Fibroblast of upper back skin (primary cell): ENCODE measurements at regions not wholly inside any gene's neighbourhood (a gene's known extent, or its start where the extent isn't known, plus 50 kb on each side); places are given as distances from the start of the nearest gene placed in this dataset.
"Not testable (repeated sequence)": the region's sequence is repeated elsewhere in the genome, so short reads cannot be mapped to it uniquely, and the experiment has no call there.

ENCODE experiments used
- DNase-seq: peaks from one replicate; pipeline ENCODE4 v3.0.0-alpha.2; 2013

DNA sequence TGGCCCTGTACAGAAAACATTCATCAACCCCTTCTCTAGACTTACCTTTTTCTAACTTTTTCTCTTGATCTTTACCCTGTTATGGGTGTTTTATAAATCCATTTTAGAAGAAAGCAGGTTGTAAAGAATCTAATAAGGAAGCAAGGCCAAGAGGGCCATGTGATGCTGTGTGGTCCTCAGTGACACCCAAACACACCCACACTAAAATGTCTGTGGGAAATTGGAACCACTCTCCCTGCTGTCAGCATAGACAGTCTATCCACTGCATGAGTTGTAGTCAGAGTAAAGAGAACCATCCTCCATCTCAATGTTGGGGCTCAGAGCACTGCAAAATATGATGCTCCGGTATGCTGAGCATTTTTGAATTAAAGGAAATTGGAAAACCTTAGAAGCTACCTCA is 235.5 kb downstream of the SKIDA1 start:
- no peak for DNase-seq

DNA sequence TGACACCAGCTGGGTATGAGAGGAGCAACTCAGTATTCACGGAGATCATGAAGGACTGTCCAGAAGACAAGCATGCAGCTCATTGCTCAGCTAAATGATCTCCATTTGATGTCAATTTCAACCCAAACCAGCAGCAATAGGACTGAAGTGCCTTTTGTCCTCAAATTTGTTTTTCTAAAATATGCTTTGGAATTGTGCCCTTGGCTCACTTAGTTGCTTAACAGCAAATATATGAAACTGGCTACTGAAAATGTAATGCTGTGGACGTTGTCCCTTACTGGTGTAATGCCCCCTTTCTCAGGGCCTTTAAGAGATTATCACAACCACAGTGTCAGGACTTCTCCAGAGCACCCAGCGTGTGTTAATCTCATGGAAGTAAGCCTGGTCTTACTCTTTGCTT is 236.2 kb downstream of the SKIDA1 start:
- DNase-seq, result no peak

DNA sequence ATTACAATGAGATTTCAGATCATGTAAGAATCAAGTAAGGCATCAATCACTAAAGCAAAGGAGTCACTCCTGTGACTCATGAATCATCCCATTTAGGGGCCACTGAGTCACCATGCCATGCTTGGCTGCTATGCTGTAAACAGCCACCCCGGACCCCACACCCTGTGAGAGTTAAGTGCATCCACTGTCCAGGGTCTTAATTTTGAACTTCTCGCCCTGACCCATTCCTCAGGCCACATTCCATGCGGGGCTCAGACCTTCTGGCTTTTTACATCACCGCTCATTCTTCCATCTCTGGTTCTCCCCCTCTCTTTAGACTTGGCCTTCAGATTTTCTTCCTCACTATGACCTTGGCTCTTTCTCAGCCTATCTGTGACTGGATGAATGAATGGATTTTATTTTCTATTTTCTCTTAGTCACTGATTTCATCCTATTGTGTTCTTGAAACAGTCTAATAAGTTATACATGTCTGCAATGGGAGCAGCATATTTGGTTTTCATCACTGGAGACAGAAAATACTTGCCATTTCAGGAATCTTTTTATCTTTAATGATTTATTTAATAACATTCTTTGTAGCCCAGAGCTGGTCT is 239.6 kb downstream of the SKIDA1 start:
- DNase-seq, result peak; percentile 64

DNA sequence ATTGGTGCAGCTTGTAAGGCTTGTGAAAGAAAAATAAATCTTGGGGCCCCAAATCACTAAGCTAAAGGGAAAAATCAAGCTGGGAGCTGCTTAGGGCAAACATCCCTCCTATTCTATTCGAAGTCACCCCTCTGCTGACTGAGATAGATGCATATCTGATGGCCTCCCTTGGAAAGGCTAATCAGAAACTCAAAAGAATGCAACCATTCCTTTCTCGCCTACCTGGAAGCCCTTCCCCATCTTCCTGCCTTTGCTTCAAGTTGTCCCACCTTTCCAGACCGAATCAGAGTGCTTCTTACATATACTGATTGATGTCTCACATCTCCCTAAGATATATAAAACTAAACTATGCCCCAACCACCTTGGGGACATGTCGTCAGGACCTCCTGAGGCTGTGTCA is 240.3 kb downstream of the SKIDA1 start:
- DNase-seq, result no peak

DNA sequence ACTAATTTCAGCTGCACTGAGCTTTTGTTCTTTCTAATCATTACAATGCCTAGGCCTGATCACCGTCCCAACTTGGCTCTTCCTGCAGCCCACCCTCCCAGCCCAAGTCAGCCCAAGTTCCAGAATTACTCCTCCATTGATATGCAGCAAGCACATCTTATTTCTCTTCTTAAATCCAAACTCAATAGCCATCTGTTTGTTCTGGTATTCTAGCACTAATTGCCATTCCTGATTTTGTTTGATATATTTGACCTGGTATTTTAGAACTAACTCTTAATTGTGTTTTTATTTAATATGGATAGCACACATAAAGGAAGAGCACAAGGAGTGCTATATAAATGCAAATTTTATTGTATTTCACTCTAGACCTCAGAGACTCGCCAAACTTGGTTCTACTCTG is 241.2 kb downstream of the SKIDA1 start:
- DNase-seq, result no peak

DNA sequence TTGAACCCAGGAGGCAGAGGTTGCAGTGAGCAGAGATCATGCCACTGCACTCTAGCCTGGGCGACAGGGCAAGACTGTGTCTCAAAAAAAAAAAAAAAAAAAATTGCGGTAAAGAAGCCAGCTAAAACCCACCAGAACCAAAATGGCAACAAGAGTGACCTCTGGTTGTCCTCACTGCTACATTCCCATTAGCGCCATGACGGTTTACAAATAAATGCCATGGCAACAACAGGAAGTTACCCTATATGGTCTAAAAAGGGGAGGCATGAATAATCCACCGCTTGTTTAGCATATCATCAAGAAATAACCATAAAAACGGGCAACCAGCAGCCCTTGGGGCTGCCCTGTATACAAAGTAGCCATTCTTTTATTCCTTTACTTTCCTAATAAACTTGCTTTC is 242.4 kb downstream of the SKIDA1 start:
- DNase-seq, result not testable (repeated sequence)

DNA sequence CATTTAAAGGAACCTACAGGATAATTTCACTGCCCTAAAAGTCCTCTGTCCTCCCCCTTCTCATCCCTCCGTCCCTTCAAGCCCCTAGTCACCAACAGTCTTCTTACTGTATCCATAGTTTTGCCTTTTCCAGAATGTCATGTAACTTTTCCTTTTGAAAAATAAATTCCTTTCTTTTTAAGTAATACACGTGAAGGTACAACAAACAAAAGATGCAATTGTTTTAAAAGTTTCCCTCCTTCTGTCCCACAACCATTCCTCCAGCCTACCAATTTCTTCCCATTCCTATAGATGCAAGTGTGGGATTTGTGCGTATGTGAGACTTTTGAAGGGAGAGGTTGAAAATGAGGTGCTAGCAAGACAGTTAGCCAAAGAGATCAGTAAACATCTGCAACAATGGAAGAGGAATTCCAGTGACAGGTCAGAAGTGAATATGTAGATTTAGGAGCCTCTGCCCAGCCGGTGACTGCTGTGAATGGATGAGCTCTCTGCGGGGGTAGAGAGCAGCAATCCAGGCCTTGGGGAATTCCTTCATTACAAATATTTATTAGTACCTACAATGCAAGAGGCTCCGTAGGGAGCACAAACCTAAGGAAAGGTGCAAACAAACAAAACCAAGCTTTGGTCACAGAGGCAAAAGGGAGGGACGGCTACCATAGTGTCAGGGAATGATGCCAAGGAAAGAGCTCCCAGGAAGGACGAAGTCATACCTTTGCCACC is 243.6 kb downstream of the SKIDA1 start:
- DNase-seq, result no peak

DNA sequence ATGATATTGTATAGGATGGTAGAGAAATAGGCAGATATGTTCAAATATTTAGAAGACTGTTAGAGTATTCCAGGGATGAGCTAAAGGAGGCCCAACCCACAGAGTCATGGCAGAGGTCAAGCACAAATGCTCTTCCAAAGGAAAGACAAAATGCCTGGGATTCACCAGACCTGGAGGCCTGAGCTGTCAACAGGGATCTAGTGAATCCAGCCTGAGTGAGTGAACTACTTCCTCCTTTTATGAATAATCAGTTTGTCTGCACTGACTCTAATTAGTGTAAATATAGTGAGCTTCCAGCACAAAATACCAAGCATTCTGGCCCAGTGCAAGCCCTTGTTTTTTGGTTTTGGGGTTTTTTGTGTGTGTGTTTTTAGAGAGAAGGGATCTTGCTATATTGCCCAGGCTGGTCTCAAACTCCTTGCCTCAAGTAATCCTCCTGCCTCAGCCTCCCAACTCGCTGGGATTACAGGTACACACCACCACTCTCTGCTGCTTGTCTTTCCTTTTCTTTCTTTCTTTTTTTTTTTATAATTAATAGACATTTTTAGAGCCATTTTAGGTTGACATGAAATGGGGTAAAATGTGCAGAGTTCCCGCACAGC is 244.4 kb downstream of the SKIDA1 start:
- DNase-seq, result peak; percentile 58

DNA sequence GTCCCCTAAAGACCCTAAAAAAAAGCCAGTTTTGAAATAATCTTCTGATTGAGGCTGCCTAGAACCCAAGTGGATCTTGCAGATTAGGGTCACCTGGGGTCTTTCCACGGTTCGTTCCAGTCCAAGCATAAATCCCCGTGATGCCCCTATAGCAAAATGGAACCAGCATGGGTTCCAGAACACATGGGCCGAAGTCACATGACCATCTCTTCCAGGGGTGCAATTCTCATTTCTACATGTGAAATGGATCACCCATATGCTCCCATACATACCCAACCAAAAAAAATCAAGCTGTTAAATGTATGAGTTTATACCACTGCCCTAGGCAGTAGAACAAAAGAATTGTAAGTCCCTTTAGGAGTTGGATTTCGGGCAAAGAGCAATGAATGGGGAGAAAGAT is 245.4 kb downstream of the SKIDA1 start:
- DNase-seq, result no peak

DNA sequence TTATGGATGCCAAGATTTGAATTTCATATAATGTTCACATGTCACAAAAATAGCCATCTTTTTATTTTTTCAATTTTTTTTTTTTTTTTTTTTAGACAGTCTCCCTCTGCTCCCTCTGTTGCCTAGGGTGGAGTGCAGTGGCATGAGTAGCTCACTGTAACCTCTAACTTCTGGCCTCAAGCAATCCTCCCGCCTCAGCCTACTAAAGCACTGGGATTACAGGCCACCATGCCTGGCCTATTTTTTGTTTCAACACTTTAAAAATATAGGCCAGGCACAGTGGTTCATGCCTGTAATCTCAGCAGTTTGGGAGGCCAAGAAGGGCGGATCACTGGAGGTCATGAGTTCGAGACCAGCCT is 246.3 kb downstream of the SKIDA1 start:
- DNase-seq, result no peak

DNA sequence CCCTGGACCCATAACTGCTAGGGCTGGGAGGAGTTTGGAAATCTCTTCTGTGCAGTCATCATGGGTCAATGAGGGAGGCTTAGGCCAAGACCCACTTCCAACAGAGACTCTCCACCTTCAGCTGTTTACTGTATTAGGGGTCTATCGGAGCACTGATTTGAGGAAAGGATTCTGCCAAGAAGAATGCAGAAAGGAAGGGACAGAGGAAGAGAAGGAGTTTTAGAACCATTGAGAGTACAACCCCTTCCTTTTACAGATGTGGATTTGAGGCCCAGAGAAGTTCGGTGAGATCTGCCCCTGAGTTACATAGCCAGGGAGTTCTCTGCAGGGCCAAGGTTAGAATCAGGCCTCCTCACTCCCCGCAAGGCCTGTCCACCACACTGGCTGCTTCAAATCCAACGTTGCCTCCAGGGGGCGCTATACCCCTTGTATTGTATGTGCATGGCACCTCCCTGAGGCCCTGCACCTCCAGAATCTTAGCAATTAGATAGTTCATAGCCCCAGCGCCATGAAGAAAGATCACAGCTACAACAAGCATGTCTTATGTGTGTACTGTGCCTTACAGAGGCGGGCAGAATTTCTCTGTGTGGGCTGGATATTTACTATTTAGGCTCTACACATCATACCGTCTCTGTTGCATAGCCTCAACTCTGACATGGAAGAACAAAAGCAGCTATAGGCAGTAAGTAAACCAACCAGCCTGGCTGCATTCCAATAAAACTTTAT is 246.8 kb downstream of the SKIDA1 start:
- DNase-seq, result peak; percentile 92

DNA sequence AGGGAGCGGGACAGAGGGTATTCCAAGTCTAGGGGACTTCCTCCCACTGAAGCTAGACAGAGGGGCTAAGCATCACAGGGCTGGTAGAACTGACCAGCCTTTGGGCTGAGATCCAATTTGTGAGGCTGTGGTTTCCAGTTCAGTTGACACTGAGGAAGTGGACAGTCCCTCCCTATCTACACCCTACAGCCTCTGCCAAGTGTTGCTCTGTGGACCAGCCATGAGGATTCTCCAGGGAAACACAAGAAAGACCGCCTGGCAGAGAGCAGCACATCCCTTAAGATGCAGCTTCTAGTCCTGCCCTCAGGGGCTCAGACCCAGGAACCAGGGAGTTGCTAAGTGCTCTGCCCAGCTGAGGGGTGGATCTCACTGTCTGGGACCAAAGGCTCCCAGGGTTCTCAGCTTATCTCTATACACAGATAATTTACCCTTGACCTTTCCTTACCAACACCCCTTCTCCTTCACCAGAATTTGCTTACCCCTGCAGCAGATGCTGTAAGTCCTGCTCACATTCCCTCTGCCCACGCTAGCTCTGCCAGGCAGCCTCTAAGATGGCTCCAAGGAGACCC is 252.0 kb downstream of the SKIDA1 start:
- DNase-seq, result no peak

DNA sequence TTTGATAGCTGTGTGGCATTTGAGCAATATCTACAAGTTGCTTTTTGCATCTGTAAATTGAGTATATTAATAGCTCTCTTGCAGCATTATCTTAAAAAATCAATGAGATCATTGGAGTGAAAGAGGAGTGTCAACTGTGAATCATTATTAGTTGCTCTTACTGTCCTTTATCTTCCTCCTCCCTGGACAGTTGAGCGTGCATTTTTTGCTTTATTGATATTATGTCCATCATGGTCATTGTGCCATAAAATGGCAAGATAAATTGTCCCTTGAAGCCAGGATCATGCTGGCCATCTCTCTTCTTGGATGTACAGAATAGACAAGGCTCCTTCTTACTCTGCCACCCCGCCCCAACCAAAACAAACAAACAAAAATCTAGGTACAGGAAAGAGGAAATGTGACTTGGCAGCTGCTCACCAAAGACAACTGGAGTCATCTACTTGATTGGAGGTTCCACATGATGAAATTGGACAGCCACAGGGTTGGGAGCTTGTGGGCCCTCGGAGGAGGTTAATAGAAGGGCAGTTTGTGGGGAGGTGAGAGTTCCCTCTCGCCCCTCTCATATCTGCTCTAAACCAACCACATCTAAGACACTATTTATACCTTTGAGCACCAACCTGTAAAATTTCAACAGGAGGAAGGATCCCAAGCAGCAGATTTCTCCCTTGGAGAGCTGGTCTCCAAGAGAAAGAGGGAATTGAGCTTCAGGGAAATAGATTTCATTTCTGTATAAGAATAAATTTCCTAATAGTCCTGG is 252.7 kb downstream of the SKIDA1 start:
- no peak for DNase-seq

DNA sequence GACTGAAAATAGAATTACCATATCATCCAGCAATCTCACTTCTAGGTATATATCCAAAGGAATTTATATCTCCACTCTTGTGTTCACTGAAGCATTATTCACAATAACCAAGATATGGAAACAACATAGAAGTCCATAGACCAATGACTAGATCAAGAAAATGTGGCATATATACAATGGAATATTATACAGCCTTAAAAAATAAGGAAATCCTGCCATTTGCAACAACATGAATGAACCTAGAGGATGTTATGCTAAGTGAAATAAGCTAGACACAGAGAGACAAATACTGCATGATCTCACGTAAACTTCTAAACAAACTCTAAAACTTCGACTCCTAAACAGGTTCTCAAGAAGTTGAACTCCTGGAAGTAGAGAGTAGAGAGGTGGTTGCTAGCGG is 254.5 kb downstream of the SKIDA1 start:
- DNase-seq, result no peak

DNA sequence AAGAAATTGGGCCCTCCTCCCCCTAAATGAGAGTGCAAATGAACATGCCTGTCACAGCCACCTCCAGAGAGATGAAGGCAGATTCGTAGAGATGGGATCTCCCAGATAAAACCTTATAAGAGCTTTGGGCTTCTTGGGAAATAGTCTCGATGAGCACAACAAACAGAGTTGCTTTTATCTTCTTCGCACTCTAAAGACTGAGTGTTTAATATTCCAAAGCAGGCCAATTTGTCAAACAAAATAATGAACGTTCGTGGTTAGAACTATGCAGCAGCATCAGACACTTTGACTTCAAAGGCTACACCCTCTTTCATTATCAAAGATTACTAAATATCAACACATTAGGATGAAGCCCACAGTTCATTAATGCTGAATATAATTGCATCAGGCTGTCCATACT is 256.2 kb downstream of the SKIDA1 start:
- no peak for DNase-seq

DNA sequence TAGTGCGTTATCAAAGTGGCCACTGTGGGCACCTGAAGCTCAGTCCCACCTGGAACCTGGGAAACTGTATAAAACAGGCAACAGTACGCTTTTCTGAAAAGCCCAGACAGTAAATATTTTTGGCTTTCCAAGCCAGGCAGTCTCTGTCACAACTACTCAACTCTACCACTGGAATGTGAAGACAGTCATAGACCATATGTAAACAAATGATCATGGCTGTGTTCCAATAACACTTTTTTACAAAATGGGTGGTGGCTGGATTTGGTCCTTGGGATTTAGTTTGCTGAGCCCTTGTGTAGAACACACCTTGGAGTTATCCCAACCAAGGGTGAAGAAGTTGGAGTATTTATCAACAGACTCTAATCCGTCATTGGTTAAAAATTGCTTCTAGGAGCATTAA is 259.9 kb downstream of the SKIDA1 start:
- peak; percentile 58 for DNase-seq

DNA sequence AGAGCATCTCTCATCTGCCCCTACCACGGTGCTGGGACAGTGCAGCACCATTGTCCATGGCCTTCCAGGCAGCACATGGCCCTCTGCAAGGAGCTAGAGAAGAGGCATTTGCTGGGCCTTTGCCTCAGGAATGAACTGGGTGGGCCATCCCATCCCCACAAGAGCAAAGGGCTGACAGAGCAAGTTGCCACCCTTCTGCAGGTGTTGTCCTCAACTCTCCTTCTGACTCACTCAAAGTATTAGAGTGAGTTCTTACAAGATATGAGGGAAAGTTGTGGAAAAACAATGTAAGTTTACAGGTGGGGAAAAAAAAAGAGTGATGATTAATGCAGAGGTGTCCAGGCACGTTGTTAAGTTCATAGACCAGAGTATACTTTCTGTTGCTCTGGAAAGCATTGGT is 261.2 kb downstream of the SKIDA1 start:
- DNase-seq, result no peak

DNA sequence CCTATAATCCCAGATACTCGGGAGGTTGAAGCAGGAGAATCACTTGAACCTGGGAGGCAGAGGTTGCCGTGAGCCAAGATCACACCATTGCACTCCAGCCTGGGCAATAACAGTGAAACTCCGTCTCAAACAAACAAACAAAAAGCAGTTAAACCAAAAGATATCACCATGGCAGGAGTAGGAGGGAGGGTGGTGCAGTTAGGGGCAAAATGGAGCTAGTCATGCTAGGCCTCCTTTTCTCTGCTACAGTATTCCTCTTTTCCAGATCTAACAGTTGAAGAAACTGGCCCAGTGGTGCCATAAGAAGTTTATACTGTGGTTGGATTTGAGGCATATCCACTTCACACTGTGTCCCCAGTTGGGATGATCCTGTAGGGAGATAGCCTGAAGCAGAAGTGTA is 261.6 kb downstream of the SKIDA1 start:
- no peak for DNase-seq

DNA sequence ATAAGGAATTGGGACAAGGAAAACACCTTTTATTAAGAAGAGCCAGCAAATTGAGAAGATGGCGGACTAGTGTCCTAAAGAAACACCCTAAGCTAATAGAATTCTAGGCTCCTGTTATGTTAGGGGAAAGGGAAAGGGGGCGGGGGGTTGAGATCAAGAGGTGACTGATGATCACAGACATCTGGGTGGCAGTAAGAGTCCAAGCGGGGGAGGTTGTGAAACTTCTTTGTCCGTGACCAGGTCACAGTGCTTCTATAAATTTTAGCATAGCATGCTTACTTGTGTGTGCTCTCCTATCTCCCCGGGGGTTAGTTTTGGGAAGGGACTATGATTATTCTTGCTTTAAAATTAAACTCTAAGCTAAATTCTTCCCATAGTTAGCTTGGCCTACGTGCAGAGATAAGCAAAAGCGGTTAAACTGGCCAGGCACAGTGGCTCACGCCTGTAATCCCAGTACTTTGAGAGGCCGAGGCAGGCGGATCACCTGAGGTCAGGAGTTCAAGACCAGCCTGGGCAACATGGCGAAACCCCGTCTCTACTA is 262.1 kb downstream of the SKIDA1 start:
- no peak for DNase-seq

DNA sequence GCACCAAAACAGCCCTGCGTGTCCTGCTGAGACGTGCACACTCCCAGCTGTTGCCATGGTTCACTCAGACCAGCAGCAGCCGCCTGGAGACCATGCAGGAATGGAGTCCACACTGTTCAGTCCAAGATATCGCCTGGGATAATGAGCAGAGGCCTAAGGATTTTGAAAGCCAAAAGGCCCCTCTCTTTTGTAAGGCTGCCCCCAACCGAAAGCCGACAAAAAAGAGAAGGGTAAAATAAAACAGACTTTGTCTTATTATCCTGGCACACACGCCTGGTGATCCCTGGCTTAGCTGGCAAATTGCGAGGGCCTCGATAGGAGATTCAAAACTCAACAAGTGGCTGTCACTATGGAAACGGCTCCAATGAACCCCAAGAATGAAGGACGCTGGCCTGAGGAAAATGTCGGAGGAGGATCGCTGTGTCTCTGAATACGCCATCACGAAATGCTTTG is 263.6 kb downstream of the SKIDA1 start:
- no peak for DNase-seq

DNA sequence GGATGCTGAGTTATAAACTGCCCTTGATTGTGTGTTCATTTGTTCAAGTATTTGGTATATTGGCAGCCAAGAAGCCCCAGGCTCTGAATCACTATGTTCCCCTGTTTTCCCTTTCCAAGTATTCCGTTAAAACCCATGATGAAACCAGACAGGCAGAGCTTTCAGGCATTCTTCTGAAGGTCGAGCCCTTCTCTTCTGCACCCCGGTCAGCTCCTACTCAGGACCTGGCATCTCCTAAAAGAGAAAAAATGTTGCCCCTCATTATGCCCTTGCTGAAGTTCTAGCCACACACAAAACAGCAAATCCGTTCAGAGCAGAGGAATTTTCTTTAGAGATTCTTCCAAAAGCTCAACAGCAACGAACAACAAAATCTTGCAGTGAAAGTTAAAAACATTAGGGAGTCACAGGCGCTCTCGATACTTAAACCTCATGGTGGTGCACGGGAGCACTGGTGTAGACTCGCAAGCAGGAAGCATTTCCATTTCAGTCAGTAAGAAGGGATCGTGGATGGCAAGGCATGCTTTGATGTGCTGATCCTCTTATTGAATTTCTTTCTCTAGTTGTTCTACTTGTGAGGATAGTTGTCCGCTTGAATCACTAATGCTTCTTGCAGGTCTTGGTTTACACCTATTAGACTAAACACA is 264.9 kb downstream of the SKIDA1 start:
- DNase-seq, result peak; percentile 33

DNA sequence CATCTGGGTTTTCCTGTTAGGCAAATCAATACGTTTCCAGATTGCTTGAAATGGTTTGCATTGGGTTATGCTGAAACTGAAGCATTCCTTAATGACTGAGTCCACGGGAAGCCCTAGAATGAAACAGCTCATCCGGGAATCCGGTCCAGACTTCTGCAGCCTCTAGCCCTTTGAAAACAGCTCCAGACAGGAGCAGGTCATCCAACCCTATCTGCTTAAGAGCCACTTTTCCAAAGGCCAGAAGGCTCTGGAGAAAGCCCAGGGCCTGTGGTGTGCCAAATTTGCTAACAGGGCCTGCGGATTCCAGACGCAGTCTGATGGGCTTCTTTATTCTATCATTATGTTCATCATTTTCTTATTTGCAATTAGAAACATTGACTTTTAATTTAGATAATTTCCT is 265.4 kb downstream of the SKIDA1 start:
- peak; percentile 20 for DNase-seq
